ENCODE measurements at regions not wholly inside any gene's neighbourhood (a gene's known extent, or its start where the extent isn't known, plus 50 kb on each side); places are given as distances from the start of the nearest gene placed in this dataset.

GRCh38 chr1:47529520-47530098, 91.8 kb downstream of the FOXD2 start:
- Histone ChIP-seq H3K4ac (ENCODE audit: low read depth in 1 of 2, low read length in 2 of 2) (no peak overlapping the region), H2BK5ac (ENCODE audit: low read depth, low read length, poor library complexity, severe bottlenecking) (no peak overlapping the region), H3K23ac (ENCODE audit: low read length in 2 of 2) (no peak overlapping the region), H3K36me3 (ENCODE audit: control insufficient read depth in 1 of 2, insufficient read depth in 2 of 2, low read depth in 1 of 2, low read length in 2 of 2) (no peaks in the 10 kb centered on the region), H2AFZ (ENCODE audit: low read depth, low read length) (no peak overlapping the region), H3K79me1 (replicated peaks; ENCODE audit: low read length, poor library complexity, severe bottlenecking) (no peaks in the 10 kb centered on the region), H3K27me3 (ENCODE audit: control insufficient read depth in 1 of 2, insufficient read depth in 1 of 2, low read length in 2 of 2) (peaks cover 51 to 53% of the 10 kb centered on the region in 2 experiments), H3K18ac (ENCODE audit: low read depth in 1 of 2, low read length in 2 of 2) (no peak overlapping the region), H3K9me3 (ENCODE audit: control insufficient read depth, low read length) (peaks cover 12% of the 10 kb centered on the region), H3K4me2 (ENCODE audit: low read length, poor library complexity, severe bottlenecking) (no peak overlapping the region), H2BK15ac (ENCODE audit: low read depth, poor library complexity, severe bottlenecking) (no peak overlapping the region), H2BK12ac (ENCODE audit: low read length in 2 of 2) (no peak overlapping the region), H3K27ac (ENCODE audit: low read length, poor library complexity, severe bottlenecking) (no peak overlapping the region), H3K14ac (ENCODE audit: low read length in 2 of 2) (no peak overlapping the region), H3K4me3 (ENCODE audit: insufficient read depth in 1 of 2, low read depth in 1 of 2, low read length in 2 of 2) (no peak overlapping the region), H2AK5ac (ENCODE audit: low read length, severe bottlenecking) (no peak overlapping the region), H3K4me1 (ENCODE audit: control insufficient read depth, insufficient read depth, low read depth, low read length) (peaks cover 5% of the 10 kb centered on the region), H4K91ac (ENCODE audit: low read length) (no peak overlapping the region), H4K8ac (ENCODE audit: low read length) (no peak overlapping the region), H3K9ac (ENCODE audit: low read length) (no peak overlapping the region), H2BK120ac (ENCODE audit: low read depth, low read length) (no peak overlapping the region)
- WGBS, result no CpG with 5 or more reads among the region's 1 CpG
- DNase-seq, result no peak

- Histone ChIP-seq H2AFZ (ENCODE audit: low read depth, low read length) (peak overlapping the region; percentile 76), H3K27ac (ENCODE audit: low read length, poor library complexity, severe bottlenecking) (no peak overlapping the region), H3K9ac (ENCODE audit: low read length) (peak overlapping the region; percentile 68), H2BK12ac (ENCODE audit: low read length in 2 of 2) (no peak overlapping the region), H3K18ac (ENCODE audit: low read depth in 1 of 2, low read length in 2 of 2) (no peak overlapping the region), H3K9me3 (ENCODE audit: control insufficient read depth, low read length) (peaks cover 12% of the 10 kb centered on the region), H2BK5ac (ENCODE audit: low read depth, low read length, poor library complexity, severe bottlenecking) (no peak overlapping the region), H2AK5ac (ENCODE audit: low read length, severe bottlenecking) (no peak overlapping the region), H2BK15ac (ENCODE audit: low read depth, poor library complexity, severe bottlenecking) (no peak overlapping the region), H2BK120ac (ENCODE audit: low read depth, low read length) (peak overlapping the region; percentile 64), H3K36me3 (ENCODE audit: control insufficient read depth in 1 of 2, insufficient read depth in 2 of 2, low read depth in 1 of 2, low read length in 2 of 2) (no peaks in the 10 kb centered on the region), H4K8ac (ENCODE audit: low read length) (peak overlapping the region; percentile 19), H3K4me2 (ENCODE audit: low read length, poor library complexity, severe bottlenecking) (peak overlapping the region; percentile 57), H4K91ac (ENCODE audit: low read length) (no peak overlapping the region), H3K14ac (ENCODE audit: low read length in 2 of 2) (no peak overlapping the region), H3K23ac (ENCODE audit: low read length in 2 of 2) (no peak overlapping the region), H3K4me1 (ENCODE audit: control insufficient read depth, insufficient read depth, low read depth, low read length) (peaks cover 5% of the 10 kb centered on the region), H3K27me3 (ENCODE audit: control insufficient read depth in 1 of 2, insufficient read depth in 1 of 2, low read length in 2 of 2) (peaks cover 46 to 52% of the 10 kb centered on the region in 2 experiments), H3K4me3 (ENCODE audit: insufficient read depth in 1 of 2, low read depth in 1 of 2, low read length in 2 of 2) (peak overlapping the region; percentile 43 to 76), H3K79me1 (replicated peaks; ENCODE audit: low read length, poor library complexity, severe bottlenecking) (no peaks in the 10 kb centered on the region), H3K4ac (ENCODE audit: low read depth in 1 of 2, low read length in 2 of 2) (no peak overlapping the region)
- WGBS, result 4% methylated on average over 35 of the region's 54 CpGs
- DNase-seq, result peak; percentile 55
Observed at GRCh38 chr1:47532921-47533792, 95.3 kb downstream of the FOXD2 start.

DNA sequence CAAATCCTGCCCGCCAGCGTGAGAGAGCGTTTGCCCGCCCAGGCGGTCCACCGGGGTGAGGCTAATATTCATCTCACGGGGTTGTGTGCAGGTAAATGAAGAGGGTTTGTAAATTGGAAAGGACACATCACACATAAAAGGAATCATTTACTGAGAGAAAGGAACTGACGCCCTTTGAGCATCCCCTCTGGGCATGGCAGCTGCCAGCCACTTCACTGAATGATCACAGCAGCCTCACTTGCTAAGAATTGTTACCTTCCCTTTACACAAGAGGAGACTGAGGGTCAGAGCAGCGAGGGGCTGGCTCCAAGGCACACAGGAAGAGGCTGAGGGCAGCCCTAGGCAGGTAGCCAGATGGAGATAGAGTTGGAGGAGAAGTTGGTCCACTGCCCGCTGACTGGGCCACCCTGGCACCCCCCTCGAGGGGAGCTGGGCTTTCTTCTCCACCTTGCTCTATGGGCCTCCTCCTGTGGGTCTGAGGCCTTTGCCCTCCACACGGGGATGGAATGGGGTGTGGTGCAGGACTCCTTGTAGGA, 96.0 kb downstream of the FOXD2 start:
- DNase-seq, result no peak
- Histone ChIP-seq H3K4me3 (ENCODE audit: insufficient read depth in 1 of 2, low read depth in 1 of 2, low read length in 2 of 2) (no peak overlapping the region), H2BK12ac (ENCODE audit: low read length in 2 of 2) (no peak overlapping the region), H4K8ac (ENCODE audit: low read length) (peak overlapping the region; percentile 75), H3K27ac (ENCODE audit: low read length, poor library complexity, severe bottlenecking) (no peak overlapping the region), H3K27me3 (ENCODE audit: control insufficient read depth in 1 of 2, insufficient read depth in 1 of 2, low read length in 2 of 2) (peaks cover 46 to 52% of the 10 kb centered on the region in 2 experiments), H3K9ac (ENCODE audit: low read length) (no peak overlapping the region), H3K36me3 (ENCODE audit: control insufficient read depth in 1 of 2, insufficient read depth in 2 of 2, low read depth in 1 of 2, low read length in 2 of 2) (no peaks in the 10 kb centered on the region), H3K4ac (ENCODE audit: low read depth in 1 of 2, low read length in 2 of 2) (no peak overlapping the region), H2AFZ (ENCODE audit: low read depth, low read length) (no peak overlapping the region), H2BK5ac (ENCODE audit: low read depth, low read length, poor library complexity, severe bottlenecking) (no peak overlapping the region), H3K14ac (ENCODE audit: low read length in 2 of 2) (no peak overlapping the region), H2BK15ac (ENCODE audit: low read depth, poor library complexity, severe bottlenecking) (peak overlapping the region; percentile 77), H2AK5ac (ENCODE audit: low read length, severe bottlenecking) (no peak overlapping the region), H4K91ac (ENCODE audit: low read length) (no peak overlapping the region), H3K23ac (ENCODE audit: low read length in 2 of 2) (no peak overlapping the region), H3K9me3 (ENCODE audit: control insufficient read depth, low read length) (peaks cover 9% of the 10 kb centered on the region), H3K4me2 (ENCODE audit: low read length, poor library complexity, severe bottlenecking) (no peak overlapping the region), H3K4me1 (ENCODE audit: control insufficient read depth, insufficient read depth, low read depth, low read length) (peaks cover 5% of the 10 kb centered on the region), H2BK120ac (ENCODE audit: low read depth, low read length) (no peak overlapping the region), H3K18ac (ENCODE audit: low read depth in 1 of 2, low read length in 2 of 2) (no peak overlapping the region), H3K79me1 (replicated peaks; ENCODE audit: low read length, poor library complexity, severe bottlenecking) (no peaks in the 10 kb centered on the region)
- WGBS, result 45% methylated on average over 5 of the region's 12 CpGs

- no peak overlapping the region for H2AFZ ChIP-seq (ENCODE audit: low read depth, low read length)
- no peak overlapping the region for H4K91ac ChIP-seq (ENCODE audit: low read length)
- no peak overlapping the region for H2BK120ac ChIP-seq (ENCODE audit: low read depth, low read length)
- no peak overlapping the region for H2AK5ac ChIP-seq (ENCODE audit: low read length, severe bottlenecking)
- no peak overlapping the region for H3K18ac ChIP-seq (ENCODE audit: low read depth in 1 of 2, low read length in 2 of 2)
- no peak overlapping the region for H3K27ac ChIP-seq (ENCODE audit: low read length, poor library complexity, severe bottlenecking)
- no peaks in the 10 kb centered on the region for H3K36me3 ChIP-seq (ENCODE audit: control insufficient read depth in 1 of 2, insufficient read depth in 2 of 2, low read depth in 1 of 2, low read length in 2 of 2)
- H4K8ac ChIP-seq (ENCODE audit: low read length), result no peak overlapping the region
- H3K4me2 ChIP-seq (ENCODE audit: low read length, poor library complexity, severe bottlenecking), result no peak overlapping the region
- H3K23ac ChIP-seq (ENCODE audit: low read length in 2 of 2), result no peak overlapping the region
- peak; percentile 13 for DNase-seq
- peaks cover 3% of the 10 kb centered on the region for H3K9me3 ChIP-seq (ENCODE audit: control insufficient read depth, low read length)
- H3K4me3 ChIP-seq (ENCODE audit: insufficient read depth in 1 of 2, low read depth in 1 of 2, low read length in 2 of 2), result no peak overlapping the region
- no peak overlapping the region for H3K14ac ChIP-seq (ENCODE audit: low read length in 2 of 2)
- H2BK5ac ChIP-seq (ENCODE audit: low read depth, low read length, poor library complexity, severe bottlenecking), result no peak overlapping the region
- no peak overlapping the region for H2BK12ac ChIP-seq (ENCODE audit: low read length in 2 of 2)
- WGBS, result 48% methylated on average over 4 of the region's 4 CpGs
- H2BK15ac ChIP-seq (ENCODE audit: low read depth, poor library complexity, severe bottlenecking), result no peak overlapping the region
- H3K79me1 ChIP-seq (replicated peaks; ENCODE audit: low read length, poor library complexity, severe bottlenecking), result no peaks in the 10 kb centered on the region
- peaks cover 51 to 52% of the 10 kb centered on the region in 2 experiments for H3K27me3 ChIP-seq (ENCODE audit: control insufficient read depth in 1 of 2, insufficient read depth in 1 of 2, low read length in 2 of 2)
- H3K9ac ChIP-seq (ENCODE audit: low read length), result no peak overlapping the region
- H3K4me1 ChIP-seq (ENCODE audit: control insufficient read depth, insufficient read depth, low read depth, low read length), result peaks cover 5% of the 10 kb centered on the region
- H3K4ac ChIP-seq (ENCODE audit: low read depth in 1 of 2, low read length in 2 of 2), result peak overlapping the region in 1 of 2 experiments; percentile 6
Observed at GRCh38 chr1:47534436-47534835, 96.6 kb downstream of the FOXD2 start.

Data from mesenchymal stem cell (in vitro differentiated cells and primary cell).